SU-DHL-6 (cell line): ENCODE measurements at regions not wholly inside any gene's neighbourhood (a gene's known extent, or its start where the extent isn't known, plus 50 kb on each side); places are given as distances from the start of the nearest gene placed in this dataset.

Experiments used
- CTCF ChIP-seq: fragments of 200-600 bp; sonication (generic); IDR thresholded peaks from one replicate; pipeline ENCODE4 v1.5.1; 2017; ENCODE audit warnings: antibody characterized with exemption, mild to moderate bottlenecking, low read length, moderate library complexity; ENCODE audit not compliant: insufficient read depth, poor library complexity, severe bottlenecking
- EZH2phosphoT487 ChIP-seq: fragments of 200-600 bp; sonication (generic), shearing (Covaris generic); conservative IDR thresholded peaks from 2 replicates; pipeline ENCODE4 v1.6.1; 2018; ENCODE audit warnings: mild to moderate bottlenecking, antibody characterized with exemption, low read length, moderate library complexity, mixed read lengths

DNA sequence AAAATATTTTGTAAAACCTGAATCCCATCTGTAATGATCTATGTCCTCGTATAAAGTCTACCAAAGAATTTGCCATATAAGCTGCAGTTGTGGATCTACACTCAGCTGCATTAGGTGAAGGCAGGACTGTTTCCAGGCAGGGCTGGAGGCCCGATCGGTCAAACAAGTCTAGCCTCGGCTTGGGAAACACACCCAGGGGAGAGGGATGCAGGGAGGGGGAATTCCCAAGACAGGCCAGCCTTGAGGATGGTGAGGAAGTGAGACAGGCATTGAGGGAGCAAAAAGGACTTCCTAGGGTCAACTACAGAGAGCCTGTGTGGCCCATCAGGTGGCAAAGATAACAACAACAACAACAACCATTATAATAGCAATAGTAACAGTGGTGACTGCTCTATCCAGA is 174.1 kb upstream of the FSTL4 start:
- TF ChIP-seq CTCF: no peak
- TF ChIP-seq EZH2phosphoT487: no peak
